Superior temporal gyrus (tissue), 1 donor: ENCODE measurements at regions not wholly inside any gene's neighbourhood (a gene's known extent, or its start where the extent isn't known, plus 50 kb on each side); places are given as distances from the start of the nearest gene placed in this dataset.

ENCODE experiments used
- DNase-seq: peaks from one replicate; pipeline ENCODE4 v3.0.0-alpha.2; 2016; ENCODE audit errors: extremely low spot score

DNA sequence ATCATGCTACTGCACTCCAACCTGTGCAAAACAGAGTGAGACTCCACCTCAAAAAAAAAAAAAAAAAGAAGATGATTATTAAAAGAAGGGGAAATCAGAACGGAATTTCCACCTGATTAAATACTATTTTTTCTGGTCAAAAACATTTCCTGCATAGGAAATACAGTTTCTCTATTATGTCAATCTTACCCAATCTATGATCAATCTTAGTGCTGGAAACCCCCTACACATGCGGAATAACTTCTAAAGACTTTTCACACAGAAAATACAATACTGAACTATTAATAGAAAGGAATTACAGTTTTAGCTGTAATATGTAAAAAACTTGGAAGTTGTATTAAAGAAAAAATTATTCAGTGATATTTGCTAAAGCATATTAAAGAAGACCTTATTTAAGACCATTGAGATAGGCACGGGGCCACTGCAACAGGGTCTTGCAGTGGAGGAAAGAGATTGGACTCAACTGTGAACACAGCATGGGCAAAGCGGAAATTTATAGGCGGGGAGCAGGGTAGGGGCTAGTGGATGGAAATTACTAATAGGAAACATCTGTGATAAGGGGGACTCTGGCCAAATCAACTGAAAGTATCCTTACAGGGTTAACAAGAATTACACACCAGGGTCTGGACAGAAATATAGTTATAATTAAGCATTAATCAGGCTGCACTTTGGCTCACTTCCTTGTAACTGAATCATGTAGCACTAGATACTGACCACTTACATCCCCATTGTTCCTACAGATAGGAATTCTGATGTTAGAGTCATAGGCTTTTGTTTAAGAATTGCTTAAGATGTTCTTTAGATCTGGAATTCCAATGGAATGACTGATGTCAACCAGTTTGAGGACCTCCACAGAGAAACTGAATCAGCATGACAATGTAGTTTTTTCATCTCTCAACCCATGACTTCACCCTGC lies 411.5 kb upstream of the DDI1 start:
- no peak for DNase-seq

DNA sequence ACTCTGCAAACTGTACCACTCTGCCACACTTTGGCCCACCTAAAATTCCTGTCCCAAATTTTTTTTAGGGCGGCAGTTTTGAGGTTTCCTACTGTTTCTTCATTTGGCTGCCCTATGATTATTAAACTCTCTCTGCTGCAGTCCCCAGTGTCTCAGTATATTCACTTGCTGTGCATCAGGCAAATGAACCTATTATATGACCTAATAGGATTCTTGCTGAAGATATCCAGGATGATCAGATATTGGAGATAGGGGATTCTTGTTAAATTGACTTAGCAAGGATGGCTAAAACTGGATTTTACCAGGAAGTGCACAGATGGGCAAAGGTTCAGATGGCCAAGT lies 410.8 kb upstream of the DDI1 start:
- DNase-seq: no peak

DNA sequence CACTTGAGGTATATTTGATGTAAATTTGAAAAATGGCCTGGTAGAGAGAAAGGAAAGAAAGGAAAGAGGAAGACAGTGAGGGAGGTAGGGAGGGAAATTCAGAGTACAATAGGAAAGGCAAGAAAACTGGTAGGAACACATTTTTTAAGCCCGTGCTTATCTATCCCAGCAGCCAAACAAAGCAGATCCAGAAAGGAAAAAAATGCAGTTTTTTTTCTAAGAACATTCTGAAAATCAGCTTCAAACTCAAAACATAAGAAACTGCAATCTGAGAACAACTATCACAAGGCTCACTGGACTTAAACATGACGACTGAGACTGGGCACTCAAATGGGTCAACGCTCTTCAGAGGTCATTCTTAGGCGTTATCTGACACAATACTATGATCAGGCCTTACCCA lies 408.3 kb upstream of the DDI1 start:
- DNase-seq: no peak

DNA sequence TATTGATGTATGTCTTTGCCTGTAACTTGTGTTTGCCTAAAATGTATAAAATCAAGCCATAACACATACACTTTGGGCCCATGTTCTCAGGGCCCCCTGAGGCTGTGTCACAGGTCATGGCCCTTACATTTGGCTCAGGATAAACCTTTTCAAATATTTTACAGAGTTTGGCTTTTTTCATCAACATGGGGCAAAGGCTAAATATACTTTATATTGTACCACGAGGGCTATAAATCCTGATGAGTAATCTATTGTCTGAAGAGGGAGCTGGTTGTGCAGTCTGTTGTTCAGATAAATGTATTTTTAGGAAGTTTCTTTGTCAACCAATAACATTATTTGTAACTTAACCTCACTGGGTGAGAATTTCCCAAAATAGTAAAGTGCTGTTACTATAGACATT lies 404.6 kb upstream of the DDI1 start:
- no peak for DNase-seq

DNA sequence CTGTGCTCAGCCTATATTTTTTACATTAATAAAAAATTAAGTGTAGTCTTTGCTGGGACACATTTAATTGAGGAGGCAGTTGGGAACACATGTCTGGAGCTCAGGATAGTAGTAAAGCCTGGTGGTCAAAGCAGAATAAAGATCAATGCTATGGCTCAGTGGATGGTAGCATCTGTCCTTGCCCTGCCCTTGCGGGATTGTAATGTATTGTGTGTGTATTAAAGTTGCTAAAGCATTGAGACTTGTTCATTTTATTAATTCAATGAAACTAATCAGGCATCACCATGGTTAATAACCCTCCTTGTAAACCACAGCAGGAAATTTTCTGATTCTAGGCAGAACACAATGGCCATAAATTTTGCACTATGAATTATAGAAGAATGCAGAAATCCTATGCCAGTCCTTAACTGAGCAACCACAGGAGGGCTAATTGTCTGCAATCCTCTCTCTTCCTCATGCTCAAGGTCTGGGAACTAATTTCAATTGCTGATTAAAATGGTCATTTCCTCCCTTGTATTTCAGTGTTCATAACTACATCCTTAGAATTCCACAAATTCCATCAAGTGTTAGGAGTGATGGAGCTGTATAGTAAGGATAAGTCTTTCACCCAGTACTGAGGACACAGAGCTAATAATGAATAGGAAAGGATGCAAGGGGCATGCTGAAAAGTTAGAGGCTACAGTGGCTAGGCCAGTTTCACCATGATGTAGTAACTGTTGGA lies 403.2 kb upstream of the DDI1 start:
- no peak for DNase-seq

DNA sequence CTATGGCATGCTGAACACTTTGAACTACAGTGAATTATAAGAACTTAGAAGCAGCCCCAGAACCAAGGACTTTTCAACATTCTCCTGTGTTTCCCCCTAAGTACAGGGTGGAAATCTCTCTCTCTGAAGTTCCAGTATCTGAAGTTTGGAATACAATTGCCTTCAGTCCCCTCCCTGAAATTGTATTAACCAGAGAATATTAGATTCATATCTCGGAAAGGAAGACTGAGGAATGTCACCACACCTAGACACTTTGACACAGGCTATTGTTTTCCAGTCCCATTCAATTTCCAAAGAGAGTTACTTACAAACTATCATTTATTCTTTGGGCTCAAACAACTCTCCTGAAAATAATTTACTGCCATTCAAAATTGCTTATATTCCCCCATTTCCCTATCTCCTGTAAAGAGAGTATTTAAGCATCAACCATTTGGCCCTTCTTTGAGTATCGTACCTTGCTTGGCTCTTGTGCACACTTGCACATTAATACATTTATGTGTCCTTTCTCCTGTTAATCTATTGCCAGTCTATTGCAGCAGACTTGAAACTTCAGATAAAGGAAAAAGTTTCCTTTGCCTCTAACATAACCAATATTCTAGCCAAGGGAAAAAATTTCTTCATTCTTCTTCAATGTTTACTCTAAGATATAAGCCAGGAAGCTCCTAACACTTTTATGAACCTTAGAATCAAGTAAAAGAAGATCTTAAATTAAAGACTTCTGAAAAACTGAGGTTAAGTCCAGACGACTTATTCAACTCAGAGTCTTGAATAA lies 402.4 kb upstream of the DDI1 start:
- DNase-seq: no peak

DNA sequence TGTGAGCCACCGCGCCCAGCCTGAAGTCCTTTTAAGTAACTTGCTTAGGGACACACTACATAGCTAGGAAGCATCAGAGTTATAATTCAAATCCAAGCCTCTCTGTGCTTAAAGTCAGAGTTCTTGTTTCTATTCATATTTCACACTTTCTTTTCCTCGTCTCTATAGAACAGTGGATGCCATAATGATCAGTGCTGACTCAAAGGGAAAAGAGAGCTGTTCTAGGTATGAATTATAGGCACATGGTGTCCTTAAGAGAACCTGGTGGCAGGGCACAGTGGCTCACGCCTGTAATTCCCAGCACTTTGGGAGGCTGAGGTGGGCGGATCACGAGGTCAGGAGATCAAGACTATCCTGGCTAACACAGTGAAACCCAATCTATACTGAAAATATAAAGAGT lies 400.2 kb upstream of the DDI1 start:
- no peak for DNase-seq

DNA sequence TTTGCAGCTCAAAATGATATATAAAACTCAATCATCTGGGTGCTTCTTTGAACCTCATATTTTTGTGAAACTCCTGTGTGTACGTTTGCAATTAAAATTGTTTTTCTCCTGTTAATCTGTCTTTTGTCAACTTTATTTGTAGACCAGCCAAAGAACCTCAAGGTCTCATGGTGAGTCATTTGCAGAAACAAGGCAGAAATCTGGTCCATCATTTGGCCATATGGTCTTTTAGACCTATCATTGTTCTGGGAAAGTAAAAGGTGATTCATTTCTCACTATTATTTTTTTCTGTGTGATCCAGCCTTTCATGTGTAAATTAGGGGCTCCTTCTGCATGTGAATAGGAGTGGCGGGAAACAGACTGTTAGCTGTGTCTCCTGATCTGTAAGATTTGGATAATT lies 399.1 kb upstream of the DDI1 start:
- no peak for DNase-seq

DNA sequence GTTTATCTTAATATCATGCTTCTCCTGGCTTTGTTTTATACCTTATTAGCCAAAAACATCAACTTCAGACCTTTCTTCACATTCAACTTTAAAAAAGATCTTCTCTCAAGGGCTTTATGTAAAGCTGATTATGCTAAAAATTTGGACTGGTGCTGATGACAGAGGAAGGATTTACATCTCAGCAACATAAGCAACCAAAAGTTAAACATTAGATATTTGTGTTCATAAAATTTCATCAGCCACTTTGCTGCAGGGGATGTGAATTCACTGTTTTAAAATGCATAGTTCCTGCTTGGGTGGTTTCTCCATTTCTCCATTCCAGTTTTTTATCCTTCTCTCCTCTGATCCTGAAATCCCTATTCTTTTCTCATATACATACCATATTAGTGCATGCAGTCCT lies 398.6 kb upstream of the DDI1 start:
- no peak for DNase-seq

DNA sequence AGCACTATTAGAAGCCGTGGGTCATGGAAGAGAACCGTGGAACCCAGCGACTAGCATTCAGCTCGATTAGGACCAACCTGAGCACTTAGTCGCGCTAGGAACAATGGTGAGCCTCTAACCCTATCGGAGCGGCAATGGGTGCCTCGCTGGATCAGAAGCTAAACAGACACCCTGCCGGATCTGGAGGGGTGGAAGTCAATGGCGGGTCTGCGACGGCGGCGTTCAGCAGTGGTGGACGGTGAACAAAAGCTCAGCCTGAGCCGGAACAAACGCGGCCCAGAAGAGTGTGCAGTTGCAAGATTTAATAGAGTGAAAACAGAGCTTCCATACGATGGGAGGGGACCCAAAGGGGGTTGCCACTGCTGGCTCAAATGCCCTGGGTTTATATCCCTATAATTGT lies 391.8 kb upstream of the DDI1 start:
- no peak for DNase-seq

DNA sequence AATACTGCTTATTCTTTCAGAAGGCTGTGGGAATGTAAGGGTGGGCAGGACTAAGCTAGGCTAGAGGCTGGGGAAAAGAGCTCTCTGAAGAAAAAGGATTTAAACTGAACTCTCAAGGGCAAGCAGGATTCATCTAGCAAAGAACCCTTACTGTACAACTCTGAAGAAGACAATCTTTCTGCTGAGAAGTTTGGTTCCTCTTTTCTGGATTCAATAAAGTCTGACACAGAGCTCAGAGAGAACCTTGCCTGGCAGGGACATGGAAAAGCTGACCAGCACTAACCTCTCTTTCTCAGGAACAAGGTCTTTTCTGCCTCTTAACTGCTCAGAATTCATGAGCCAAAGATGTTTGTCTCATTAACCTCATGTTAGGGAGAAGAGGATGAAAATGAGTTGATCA lies 388.4 kb upstream of the DDI1 start:
- DNase-seq: no peak

DNA sequence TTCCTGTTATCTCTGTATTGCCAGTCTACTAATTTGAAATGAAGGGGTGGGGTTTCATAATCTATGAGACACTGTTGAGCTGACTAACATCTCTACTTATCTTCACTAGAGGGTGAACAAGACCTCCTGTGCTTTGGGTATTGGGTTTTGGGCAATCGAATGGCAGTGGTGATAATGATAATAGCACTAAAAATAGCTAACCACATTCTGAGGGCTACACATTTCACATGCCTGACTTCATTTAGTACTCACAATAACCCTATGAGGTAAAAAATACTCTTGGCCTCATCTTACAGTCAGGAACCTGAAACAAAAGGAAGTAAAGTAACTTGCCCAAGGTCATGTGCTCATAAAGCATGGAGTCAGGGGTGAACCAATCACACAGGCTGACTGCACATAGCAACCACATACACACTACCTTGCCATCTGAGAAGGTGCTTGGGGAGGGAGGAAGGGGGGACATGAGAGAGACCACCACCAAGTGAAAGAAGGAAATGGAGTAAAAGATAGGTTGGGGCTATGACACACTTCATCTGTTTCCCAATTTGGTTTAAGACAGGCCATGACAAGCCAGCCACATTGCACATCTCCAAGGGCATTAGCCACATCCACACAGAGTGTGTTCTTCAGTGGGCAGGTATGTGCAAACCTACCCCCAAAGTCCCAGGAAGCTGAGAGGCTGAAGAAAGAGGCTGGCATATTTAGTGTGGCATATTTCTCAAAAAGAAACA lies 387.6 kb upstream of the DDI1 start:
- DNase-seq: no peak

DNA sequence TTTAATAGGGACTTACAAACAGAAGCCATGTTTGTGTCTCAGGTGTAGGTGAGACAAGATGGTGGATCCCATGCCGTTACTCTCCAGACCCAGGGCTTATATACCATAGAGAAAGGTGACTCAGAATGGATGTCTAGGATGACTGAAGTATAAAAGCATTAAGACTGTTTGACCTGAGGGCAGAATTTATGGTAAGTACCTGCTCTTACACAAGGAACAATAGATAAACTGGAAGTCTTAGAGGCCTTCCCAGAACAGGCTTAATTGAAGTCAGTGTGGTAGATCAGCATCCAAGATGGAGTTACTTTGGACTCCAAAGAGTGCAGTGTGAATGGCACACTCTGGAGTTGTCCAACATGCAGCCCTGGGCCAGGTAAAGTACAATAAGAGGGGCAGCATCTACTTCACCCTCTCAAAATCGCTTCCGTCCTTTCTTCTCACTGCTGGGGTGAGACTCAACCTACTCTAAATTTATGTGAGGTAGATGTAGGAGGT lies 387.0 kb upstream of the DDI1 start:
- DNase-seq: no peak

DNA sequence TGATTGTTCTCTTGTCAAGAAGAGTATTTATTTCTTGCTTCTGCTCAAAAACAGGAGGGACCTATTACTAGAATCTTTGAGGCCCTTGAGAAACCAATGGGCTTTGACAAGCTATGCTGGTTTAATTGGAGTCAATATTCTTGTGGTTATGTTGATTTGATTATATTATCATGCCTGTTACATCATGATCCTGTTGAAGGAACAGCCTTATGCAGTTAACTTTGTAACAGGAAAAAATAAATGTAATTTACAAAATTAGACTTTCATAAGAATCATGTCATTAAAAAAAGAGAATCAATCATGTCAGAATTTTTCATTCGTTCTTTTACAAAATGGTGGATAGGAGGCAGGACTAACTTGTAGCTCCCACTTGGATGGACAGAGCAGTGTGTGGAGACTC lies 386.1 kb upstream of the DDI1 start:
- DNase-seq: no peak

DNA sequence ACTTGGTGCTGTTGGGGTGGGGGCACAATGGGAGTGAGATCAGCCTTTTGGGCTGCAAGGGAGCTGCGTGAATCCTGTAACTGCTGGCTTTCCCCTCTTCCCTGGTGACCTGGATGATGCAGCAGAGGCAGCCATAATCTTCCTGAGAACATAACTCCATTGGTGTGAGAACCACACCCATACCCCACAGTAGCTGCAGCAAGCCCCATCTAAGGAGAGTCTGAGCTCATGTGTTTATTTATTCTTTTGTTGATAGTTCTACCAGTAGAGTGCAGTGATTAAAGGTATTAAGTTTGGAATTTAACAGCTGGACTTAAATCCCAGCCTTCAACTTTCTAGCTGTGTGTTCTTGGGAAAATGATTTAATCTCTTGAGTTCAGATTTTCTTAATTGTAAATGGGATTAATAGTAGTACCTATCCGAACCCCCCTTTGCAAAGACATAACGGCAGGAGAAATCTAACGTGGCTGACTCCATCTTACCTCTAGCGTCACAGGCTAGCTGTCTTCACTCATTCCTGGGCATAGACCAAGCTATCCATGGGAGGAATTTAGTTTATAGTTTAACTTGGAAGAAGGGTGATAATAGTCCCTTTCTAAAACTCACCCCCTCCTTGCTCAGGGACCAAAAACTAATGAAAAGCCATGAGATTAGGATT lies 385.0 kb upstream of the DDI1 start:
- DNase-seq: no peak

DNA sequence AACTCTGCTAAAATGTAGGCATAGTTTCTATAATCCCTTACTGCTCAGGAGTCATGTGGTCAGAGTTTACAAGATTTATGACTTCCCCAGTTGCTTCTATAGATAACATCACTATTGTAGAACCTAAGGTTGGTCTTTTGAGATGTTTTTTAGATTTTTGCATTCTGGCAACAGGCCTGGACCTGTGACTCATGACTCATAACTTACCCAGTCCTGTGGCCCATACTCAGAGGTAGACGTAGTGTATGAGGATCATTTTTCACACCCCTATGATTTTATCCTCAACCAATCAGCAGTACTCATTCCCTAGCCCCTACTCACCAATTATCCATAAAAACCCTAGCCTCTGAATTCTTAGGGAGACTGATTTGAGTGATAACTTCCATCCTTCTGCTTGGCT lies 384.4 kb upstream of the DDI1 start:
- DNase-seq: no peak

DNA sequence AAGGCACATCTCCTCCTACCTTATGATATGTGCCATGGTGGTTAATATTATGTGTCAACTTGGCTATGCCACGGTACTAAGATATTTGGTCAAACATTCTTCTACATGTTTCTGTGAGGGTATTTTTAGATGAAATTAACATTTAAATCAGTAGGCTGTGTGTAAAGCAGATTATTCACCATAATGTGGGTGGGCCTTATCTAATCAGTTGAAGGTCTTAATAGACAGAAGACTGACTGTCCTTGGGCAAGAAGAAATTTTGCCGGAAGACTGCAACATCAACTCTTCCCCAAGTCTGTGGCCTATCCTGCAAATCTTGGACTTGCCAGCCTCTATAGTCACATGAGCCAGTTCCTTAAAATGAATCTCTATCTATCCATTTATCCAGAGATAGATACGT lies 380.1 kb upstream of the DDI1 start:
- DNase-seq: no peak

DNA sequence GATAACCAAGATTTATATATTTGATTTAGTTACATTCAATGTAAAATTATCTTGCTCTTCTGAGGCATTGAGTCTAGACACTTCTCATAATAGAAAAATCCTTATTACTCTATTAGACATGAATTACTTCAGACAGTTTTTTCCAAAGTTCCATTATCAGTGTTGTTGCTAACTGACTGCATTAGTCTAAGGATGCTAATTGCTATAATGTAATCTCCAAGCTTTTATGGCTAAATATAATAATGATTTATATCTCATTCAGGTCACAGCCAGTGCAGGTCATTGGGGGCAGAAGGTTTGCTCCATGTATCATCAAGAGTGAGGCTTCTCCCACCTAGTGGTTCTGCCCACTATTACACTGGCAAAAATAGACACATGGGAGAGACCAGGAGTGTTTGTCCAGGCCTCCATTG lies 377.2 kb upstream of the DDI1 start:
- DNase-seq: no peak

DNA sequence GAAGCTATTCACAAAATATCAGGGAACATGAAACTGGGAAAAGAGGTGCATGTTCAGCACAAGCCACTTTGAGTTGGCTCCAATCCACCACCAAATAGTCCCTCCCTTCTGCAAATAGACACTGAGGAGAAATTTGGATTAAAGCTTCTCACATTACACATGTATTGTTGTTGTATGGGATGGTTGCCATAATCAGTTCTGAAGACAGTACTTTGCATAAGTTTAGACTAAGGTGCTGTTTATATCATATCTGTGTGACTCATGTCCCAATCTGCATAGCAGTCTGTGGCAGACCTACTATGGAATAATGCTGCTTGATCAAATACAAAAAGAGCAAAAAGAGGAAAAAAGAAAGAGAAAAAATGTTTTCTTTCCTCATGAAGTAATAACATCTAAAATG lies 376.7 kb upstream of the DDI1 start:
- peak; percentile 29 for DNase-seq

DNA sequence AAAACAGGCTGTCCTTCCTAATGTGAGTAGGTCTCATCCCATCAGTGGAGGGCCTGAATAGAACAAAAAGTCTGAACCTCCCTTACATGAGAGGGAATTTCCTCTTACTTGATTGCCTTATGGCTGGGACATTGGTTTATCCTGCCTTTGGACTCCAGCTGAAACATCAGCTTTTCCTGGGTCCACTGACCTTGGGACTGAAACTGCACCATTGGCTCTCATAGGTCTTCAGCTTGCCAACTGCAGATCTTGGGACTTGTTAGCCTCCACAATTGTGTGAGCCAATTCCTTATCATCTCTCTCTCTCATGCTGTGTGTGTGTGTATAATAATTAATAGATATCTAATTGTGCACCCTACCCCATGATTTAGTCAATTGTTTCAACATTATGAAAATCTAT lies 375.3 kb upstream of the DDI1 start:
- no peak for DNase-seq

DNA sequence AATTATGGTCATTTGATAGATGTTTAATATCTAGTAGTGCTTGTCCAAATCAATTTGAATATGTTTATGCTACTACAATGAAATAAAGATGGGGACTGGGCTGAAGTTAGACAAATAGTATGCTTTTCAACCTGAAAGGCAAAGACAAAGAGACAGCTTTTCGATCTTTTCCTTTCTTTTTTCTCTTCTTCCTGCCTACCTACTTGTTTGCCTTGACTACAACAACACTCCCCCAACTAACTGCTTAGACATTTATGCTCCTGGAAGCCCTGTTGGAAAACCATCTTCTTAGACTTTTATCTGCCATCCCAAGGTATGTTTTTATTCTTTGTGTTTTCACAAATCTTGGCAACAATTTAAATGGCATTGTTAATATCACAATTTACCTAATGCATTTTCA lies 374.4 kb upstream of the DDI1 start:
- DNase-seq: no peak
